NK-92 treated with Interleukin-12 subunit alpha and Interleukin-12 subunit beta, amount 100 ng/mL, for 24 hours (cell line): ENCODE measurements at regions not wholly inside any gene's neighbourhood (a gene's known extent, or its start where the extent isn't known, plus 50 kb on each side); places are given as distances from the start of the nearest gene placed in this dataset.

ENCODE experiments used
- DNase-seq: peaks from one replicate; lab custom pipeline; 2025; lab: John Stamatoyannopoulos, UW

GRCh38 chr2:37837628-37838328 lies 87.3 kb upstream of the RMDN2 start:
- DNase-seq: no peak

DNA sequence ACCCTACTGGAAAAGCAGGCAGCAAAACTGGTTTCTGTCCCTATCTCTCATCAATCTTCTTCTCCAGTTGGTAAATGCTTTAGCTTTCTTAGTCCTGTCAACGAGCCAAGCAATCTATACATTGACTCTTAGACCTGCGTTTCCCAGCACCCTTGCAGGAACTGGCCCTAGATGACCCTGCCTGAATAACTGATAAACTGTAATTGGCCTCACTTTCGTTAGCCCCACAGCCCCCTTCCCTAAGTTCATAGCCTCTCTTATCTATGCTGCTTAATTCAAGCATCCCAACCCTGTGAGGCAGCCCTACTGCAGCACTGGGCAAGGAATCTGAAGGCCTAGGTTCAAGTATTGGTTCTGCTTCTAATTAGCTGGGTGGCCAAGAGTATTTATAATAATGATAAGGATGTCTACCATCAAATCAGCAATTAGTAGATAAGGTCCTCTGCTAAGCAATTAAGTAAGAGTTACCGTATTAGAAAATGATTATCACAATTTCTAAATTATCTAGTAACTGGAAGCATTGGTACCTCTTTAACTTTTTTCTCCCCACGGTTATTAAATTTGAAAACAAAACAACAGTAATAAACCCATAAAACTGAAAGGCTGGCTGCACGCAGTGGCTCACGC lies 86.4 kb upstream of the RMDN2 start:
- no peak for DNase-seq

- DNase-seq: no peak
Measured at GRCh38 chr2:37839991-37840390, 85.1 kb upstream of the RMDN2 start.

DNA sequence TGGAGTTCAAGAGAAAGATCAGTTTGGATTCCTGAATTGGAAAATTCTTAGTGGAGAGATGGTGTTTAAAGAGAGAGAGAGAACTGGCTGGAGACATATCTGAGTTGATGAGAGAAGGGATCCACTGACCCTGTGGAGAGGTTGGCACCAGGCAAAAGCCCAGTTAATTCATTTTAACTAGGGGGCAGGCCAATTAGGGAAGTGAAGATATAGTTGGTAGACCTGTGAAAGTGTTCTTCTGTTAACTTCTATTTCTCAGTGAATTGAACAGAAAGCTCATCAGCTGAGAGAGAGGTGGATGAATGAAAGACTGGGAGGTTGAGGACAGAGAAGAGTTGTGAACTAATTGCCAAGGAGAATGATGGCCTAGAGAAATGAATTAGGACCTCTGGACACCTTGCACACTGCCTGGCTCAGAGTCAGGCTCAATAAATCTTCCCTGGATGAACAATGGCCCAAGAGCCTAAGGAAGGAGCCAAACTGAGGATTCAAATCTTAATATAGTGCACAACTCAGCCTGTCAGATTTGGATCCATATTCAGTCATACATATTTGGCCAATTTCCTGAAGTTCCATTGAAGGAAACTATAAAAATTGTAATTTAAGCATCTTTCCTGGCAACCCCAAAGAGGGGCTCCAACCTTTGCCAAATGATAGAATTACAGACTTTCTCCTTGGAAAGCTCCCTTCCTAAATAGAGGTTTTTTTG lies 82.2 kb upstream of the RMDN2 start:
- DNase-seq: no peak

DNA sequence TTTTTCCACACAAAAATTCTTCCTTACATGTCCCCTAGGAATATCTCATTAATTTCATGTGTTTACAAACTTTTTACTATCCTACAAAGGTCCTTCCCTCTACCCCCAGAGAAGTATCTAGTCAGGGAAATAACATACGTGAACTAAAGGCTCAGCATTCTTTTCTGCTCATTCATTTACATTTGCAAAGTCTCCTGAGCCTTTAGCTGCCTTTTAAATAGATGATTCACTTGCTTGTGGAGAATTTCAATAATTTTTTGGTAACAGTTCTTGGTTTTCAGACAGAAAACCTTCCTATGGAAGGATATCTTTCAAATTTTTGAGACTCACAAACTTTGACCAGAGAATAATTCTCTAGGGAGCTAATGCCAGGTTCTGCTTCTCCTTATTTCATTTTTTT lies 81.5 kb upstream of the RMDN2 start:
- DNase-seq: no peak

DNA sequence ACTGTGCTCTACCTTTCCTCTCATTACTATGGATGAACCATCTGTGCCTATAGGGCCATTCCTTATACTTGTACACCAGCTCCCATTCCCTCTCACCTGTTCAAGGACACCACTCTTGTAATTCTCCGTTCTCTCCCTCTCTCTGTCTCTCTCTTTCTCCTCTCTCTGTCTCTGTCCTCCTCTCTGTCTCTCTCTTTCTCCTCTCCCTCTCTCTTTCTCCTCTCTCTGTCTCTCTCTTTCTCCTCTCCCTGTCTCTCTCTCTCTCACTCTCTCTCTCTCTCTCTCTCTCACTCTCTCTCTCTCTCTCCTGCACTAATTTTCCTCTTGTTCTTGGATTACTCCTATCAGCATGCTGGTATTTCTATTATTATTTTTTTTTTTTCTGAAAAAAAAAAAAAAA lies 78.9 kb upstream of the RMDN2 start:
- no peak for DNase-seq

GRCh38 chr2:37847792-37848191 lies 77.3 kb upstream of the RMDN2 start:
- DNase-seq: no peak

- DNase-seq: no peak
Measured at GRCh38 chr2:37848451-37848850, 76.6 kb upstream of the RMDN2 start.

DNA sequence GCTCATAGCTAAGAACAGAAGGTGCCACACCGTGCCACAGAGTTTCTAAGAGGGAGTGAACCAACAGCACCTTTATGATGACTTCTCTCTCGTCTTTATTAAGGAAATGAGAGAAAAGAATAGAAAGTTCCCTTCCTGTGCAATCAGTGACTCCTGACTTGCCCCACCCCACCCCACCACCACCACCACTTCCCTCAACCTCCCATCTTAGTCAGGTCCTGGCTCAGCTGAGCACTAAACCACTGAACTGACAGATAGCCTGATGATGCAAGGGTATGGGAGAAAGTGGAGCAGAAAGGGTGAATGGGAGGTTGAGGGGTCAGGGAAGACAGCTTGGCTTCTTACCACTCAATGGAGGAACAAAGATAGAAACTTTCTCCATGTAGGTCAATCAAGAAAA lies 75.2 kb upstream of the RMDN2 start:
- DNase-seq: no peak

- no peak for DNase-seq
Measured at GRCh38 chr2:37851428-37851827, 73.7 kb upstream of the RMDN2 start.

DNA sequence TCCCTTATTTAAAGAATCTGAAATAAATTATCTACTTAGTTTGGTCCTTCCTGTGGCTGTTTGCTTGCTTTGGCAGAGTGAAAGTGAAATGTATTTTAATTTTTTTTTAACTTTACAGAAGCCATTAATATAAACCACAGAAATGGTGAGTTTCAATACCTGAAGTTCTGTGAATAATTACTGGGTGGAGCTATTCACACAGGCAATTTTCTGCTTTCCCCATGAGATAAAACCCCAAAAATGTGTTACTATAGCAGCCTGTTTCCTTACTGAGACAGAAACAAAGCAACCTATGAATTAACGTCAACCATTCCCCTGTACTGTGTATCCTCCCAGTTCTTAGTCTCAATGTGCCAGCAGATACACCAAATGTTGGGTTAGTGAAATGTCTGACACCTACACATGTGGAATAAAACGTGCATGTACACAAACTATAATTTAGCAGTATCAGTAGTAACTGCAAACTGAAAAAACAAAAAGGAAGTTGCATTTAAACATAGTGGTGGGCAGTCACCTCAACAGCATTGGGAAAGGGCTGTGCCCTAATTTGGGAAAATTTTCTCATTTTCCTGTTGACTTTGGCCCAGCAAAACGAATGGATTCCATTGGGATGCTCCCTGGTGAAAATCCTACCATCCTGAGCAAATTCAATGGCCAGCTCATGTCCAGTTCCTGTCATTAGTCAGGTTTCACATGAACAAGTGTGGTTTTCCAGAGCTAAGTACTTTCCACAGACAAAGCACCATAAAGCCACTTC lies 73.1 kb upstream of the RMDN2 start:
- no peak for DNase-seq

DNA sequence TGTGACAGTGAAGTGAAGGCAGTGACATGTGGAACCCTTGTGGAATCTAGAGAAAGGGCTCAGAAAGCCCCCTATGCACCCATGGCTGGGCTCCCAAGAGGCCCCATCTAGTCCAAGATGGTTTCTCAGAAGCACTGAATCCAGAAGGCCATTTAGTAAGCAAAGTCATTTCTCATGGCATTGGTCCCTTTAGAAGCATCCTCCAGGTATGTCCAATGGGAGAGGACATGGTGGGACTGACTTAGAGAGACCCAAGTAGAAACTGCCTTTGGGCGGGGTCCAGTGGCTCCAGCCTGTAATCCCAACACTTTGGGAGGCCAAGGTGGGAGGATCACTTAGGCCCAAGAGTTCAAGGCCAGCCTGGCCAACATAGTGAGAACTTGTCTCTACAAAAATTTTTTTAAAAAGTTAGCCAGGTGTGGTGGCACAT lies 72.5 kb upstream of the RMDN2 start:
- no peak for DNase-seq

DNA sequence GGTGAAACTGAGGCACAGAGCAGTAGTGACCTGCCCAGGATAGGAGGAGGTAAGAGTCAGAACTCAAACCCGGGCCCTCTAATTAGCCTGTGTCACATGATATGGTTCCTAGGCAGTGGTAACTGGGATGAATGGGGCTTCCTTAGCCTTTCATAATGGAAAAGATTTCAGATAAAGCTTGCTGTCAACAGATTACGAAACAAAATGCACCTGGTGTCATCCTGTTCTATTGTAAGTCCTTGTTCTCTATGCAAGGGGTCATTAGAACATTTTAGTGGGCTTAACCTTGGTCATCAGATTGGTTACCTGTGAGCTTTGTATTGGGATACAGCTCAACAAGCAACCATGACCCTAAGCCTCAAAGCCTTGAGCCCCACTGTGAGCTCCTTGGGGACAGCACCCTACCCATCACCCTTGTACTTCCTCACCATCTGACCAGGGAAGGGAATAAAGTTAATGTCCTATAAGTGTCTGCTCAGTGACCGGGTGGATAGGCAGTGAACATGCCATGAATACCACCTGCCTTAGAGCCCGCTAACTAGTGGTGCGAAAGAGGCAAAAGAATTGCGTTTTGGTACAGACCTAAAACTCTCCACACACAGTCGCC lies 70.3 kb upstream of the RMDN2 start:
- DNase-seq: no peak

DNA sequence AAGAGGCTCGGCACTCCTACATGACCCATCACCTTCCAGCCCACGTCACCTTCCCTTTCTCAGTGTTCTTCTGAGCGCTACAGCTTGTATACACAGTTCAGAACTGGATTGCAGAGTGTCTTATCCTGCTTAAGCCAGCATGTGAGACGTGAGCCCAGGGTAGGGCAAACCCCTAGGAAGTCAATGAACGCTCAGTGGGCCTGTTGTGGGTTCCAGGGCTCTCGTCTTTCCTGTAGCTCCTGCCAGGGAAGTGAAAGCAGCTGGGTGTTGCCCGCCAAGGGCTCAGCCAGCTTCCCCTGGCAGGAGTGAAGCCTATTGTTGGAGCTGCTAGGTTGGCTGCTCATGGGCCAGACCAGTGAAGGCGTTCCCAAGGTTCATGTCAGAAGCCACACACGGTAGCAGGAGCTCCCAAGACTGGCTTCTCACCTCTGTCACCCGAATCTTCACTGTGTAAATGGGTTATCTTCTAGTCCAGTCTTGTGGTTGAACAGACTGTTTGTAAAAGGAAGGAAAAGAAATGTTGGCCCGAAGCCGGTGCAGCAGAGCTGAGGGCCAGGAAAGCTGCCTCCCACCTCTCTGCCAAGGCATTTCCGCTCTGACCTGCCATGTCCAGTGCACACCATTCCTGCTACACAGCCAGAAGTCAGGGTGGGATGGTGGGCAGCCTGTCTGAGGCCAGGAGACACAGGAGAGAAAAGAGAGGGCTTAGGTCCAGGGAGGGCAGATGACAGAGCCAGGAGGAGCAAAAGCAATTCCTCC lies 69.6 kb upstream of the RMDN2 start:
- DNase-seq: no peak

- DNase-seq: no peak
Measured at GRCh38 chr2:37856101-37856751, 68.9 kb upstream of the RMDN2 start.

DNA sequence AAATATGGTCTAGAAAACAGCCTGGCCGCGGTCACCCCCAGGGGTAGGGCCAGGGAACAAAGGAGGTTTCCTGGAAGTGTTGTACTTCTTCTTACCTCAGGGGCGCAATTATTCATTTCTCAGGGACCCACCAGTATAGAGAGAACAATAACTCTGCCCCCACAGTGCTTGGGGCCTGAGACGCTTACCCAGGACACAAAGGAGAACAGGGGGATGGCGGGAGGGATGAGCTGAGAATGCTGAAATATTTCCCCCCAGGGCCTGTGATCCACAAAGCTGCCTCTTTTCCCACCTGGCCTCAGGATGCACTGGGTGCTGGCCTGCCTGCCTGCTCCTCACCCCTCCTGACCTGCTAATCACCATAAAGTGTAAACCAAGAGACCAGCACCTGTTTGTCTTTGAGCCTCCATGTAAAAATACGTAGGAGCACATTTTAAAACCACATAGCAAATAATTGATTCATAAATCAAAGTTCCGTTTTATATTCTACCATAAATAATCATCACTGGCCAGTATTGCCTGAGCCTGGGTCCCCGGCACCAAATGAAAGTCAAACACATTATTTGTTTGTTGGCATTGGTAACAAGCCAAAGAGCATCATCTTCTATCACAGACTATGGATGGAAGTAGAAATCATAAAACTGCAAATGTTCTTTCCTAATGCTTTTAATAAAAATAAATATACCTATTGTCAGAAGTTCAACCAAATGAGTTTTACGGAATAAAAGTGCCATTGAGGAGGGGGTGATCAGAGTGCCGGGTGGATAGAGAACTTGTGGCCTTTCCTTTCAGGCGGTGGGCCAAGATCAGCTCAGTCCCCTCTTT lies 67.3 kb upstream of the RMDN2 start:
- no peak for DNase-seq

GRCh38 chr2:37858400-37858711 lies 66.7 kb upstream of the RMDN2 start:
- DNase-seq: no peak

DNA sequence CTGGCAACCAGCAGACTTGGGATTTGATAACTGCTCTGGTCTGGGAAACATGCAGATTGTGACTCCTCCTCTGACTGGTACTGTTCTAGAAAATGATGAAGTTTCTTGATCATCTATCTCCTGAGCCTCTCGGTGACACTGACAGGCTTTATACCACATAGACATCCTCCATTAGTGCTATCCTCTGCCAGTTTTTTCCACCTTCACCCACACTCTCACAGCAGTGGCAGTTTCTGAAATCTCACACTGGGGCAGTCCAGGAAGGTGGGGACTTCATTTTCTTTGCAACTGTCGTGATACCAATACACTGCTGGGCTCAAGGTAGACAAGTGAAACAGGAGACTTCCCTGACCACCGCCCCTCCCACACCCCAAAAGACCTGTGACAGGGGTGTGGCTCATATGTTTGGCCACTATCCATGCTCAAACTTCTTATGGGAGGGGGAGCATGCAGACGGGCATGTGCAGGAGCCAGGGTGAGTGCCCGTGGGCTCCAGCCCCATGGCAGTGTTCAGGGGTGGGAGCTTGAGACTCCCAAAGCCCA lies 66.3 kb upstream of the RMDN2 start:
- no peak for DNase-seq

DNA sequence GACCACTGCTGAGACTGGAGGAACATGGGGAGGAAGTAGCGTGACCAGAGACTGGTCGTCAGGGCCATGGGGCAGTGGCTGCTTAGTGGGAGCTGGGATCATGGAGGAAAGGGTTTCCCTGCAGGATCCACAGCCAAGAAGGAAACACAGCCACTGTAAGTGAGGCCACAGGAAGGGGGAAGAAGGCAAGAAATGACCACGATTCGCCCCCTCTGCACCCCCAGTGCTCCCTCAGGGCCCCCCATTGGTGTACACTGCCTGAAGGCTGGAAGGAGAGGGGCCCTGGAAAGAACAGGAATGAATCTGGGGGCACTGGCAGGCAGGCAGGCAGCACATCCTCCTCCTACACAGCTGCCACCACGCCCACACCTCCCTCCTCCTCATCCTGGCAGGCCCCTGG lies 62.5 kb upstream of the RMDN2 start:
- DNase-seq: no peak

- DNase-seq: no peak
Measured at GRCh38 chr2:37864217-37864616, 60.9 kb upstream of the RMDN2 start.
